ENCODE measurements at regions not wholly inside any gene's neighbourhood (a gene's known extent, or its start where the extent isn't known, plus 50 kb on each side); places are given as distances from the start of the nearest gene placed in this dataset.
"Not testable (repeated sequence)": the region's sequence is repeated elsewhere in the genome, so short reads cannot be mapped to it uniquely, and the experiment has no call there.

GRCh38 chr17:31721291-31722025 lies 137.6 kb downstream of the COPRS start:
- peaks cover 2% of the 10 kb centered on the region for H3K27me3 Mint-ChIP-seq (ENCODE audit: low read depth)
- no peaks in the 10 kb centered on the region for H3K9me3 Mint-ChIP-seq
- TF ChIP-seq CTCF (IDR thresholded peaks at IDR 0.05; ENCODE audit: unreplicated experiment) = no peak
- H3K36me3 Mint-ChIP-seq = no peaks in the 10 kb centered on the region
- DNase-seq (ENCODE audit: low spot score in 2 of 2, unreplicated experiment in 2 of 2) = no peak
- H3K4me3 Mint-ChIP-seq = no peak overlapping the region
- no peaks in the 10 kb centered on the region for H3K4me1 Mint-ChIP-seq
- no peak overlapping the region for H3K27ac Mint-ChIP-seq

- not testable (repeated sequence) for H3K36me3 Mint-ChIP-seq; H3K4me1 Mint-ChIP-seq; H3K27ac Mint-ChIP-seq; H3K9me3 Mint-ChIP-seq; H3K27me3 Mint-ChIP-seq (ENCODE audit: low read depth); DNase-seq (ENCODE audit: low spot score in 2 of 2, unreplicated experiment in 2 of 2); H3K4me3 Mint-ChIP-seq
Observed at GRCh38 chr17:31717251-31717650, 141.8 kb downstream of the COPRS start.

- Mint-ChIP-seq H3K27ac (no peak overlapping the region), H3K4me1 (no peaks in the 10 kb centered on the region), H3K4me3 (no peak overlapping the region), H3K36me3 (no peaks in the 10 kb centered on the region), H3K27me3 (ENCODE audit: low read depth) (no peaks in the 10 kb centered on the region), H3K9me3 (peaks cover 12% of the 10 kb centered on the region)
- DNase-seq (ENCODE audit: low spot score in 2 of 2, unreplicated experiment in 2 of 2) = no peak
- TF ChIP-seq CTCF (IDR thresholded peaks at IDR 0.05; ENCODE audit: unreplicated experiment) = no peak
Observed at GRCh38 chr17:31715446-31715845, 143.6 kb downstream of the COPRS start.

GRCh38 chr17:31704483-31704882 lies 154.6 kb downstream of the COPRS start:
- peaks cover 22% of the 10 kb centered on the region for H3K9me3 Mint-ChIP-seq
- no peak for TF ChIP-seq CTCF (IDR thresholded peaks at IDR 0.05; ENCODE audit: unreplicated experiment)
- peaks cover 2% of the 10 kb centered on the region for H3K36me3 Mint-ChIP-seq
- H3K4me3 Mint-ChIP-seq = no peak overlapping the region
- H3K27ac Mint-ChIP-seq = no peak overlapping the region
- H3K27me3 Mint-ChIP-seq (ENCODE audit: low read depth) = no peaks in the 10 kb centered on the region
- DNase-seq (ENCODE audit: low spot score in 2 of 2, unreplicated experiment in 2 of 2) = no peak
- peaks cover 3% of the 10 kb centered on the region for H3K4me1 Mint-ChIP-seq

GRCh38 chr17:31702041-31702440 lies 157.0 kb downstream of the COPRS start:
- H3K4me3 Mint-ChIP-seq = no peak overlapping the region
- no peak for TF ChIP-seq CTCF (IDR thresholded peaks at IDR 0.05; ENCODE audit: unreplicated experiment)
- no peak overlapping the region for H3K27ac Mint-ChIP-seq
- no peaks in the 10 kb centered on the region for H3K36me3 Mint-ChIP-seq
- H3K27me3 Mint-ChIP-seq (ENCODE audit: low read depth) = no peaks in the 10 kb centered on the region
- H3K4me1 Mint-ChIP-seq = peaks cover 13% of the 10 kb centered on the region
- H3K9me3 Mint-ChIP-seq = peaks cover 19% of the 10 kb centered on the region
- no peak for DNase-seq (ENCODE audit: low spot score in 2 of 2, unreplicated experiment in 2 of 2)

GRCh38 chr17:31700973-31701372 lies 158.1 kb downstream of the COPRS start:
- H3K27ac Mint-ChIP-seq = no peak overlapping the region
- no peak for DNase-seq (ENCODE audit: low spot score in 2 of 2, unreplicated experiment in 2 of 2)
- peaks cover 24% of the 10 kb centered on the region for H3K4me1 Mint-ChIP-seq
- TF ChIP-seq CTCF (IDR thresholded peaks at IDR 0.05; ENCODE audit: unreplicated experiment) = no peak
- H3K27me3 Mint-ChIP-seq (ENCODE audit: low read depth) = no peaks in the 10 kb centered on the region
- no peaks in the 10 kb centered on the region for H3K36me3 Mint-ChIP-seq
- no peak overlapping the region for H3K4me3 Mint-ChIP-seq
- peaks cover 19% of the 10 kb centered on the region for H3K9me3 Mint-ChIP-seq
